OCI-LY7 (cell line): ENCODE measurements at regions not wholly inside any gene's neighbourhood (a gene's known extent, or its start where the extent isn't known, plus 50 kb on each side); places are given as distances from the start of the nearest gene placed in this dataset.

Experiments used
- BruUV-seq: library from RNA; stranded (reverse); fragments of 400-500 nt; replicated peaks from 2 replicates; lab custom pipeline; 2021; lab: Mats Ljungman, UMichigan
- CTCF ChIA-PET: fragments of 300-600 bp; sonication (Branson Sonifier 250); formaldehyde crosslinking; loops from one replicate; lab custom pipeline; 2022; ENCODE audit warnings: antibody characterized with exemption; ENCODE audit not compliant: unreplicated experiment; lab: Charles Lee
- POLR2A ChIA-PET: fragments of 300-600 bp; sonication (Branson Sonifier 250); formaldehyde crosslinking; loops from one replicate; lab custom pipeline; 2022; ENCODE audit warnings: antibody characterized with exemption; lab: Charles Lee
- DNase-seq: peaks from one replicate; pipeline ENCODE4 v3.0.0-alpha.2; 2015; ENCODE audit warnings: low spot score
- H2AFZ ChIP-seq: fragments of 200-600 bp; sonication (generic), shearing (Covaris generic); 2 replicates; pipeline ENCODE4 v1.6.1; 2014; ENCODE audit warnings: mild to moderate bottlenecking, antibody characterized with exemption, low read length, moderate library complexity
- H3K27ac ChIP-seq: fragments of 200-600 bp; sonication (generic); 2 replicates; pipeline ENCODE4 v1.5.1; 2014; ENCODE audit warnings: mixed run types, low read depth, mild to moderate bottlenecking, moderate library complexity, low read length, inconsistent platforms; ENCODE audit not compliant: poor library complexity, severe bottlenecking
- H3K36me3 ChIP-seq: fragments of 200-600 bp; sonication (generic); 2 replicates; pipeline ENCODE4 v1.6.1; 2014; ENCODE audit warnings: mild to moderate bottlenecking, antibody characterized with exemption, low read length, moderate library complexity, mixed read lengths; ENCODE audit not compliant: insufficient read depth
- H3K4me1 ChIP-seq: fragments of 200-600 bp; sonication (generic); 2 replicates; pipeline ENCODE4 v1.5.1; 2014; ENCODE audit warnings: mild to moderate bottlenecking, low read length; ENCODE audit not compliant: insufficient read depth, poor library complexity, severe bottlenecking
- H3K4me2 ChIP-seq: fragments of 200-600 bp; sonication (generic); 2 replicates; pipeline ENCODE4 v1.6.1; 2014; ENCODE audit warnings: mild to moderate bottlenecking, low read length
- H3K4me3 ChIP-seq: fragments of 200-600 bp; sonication (generic); 2 replicates; pipeline ENCODE4 v1.5.1; 2014; ENCODE audit warnings: mild to moderate bottlenecking, low read depth, low read length; ENCODE audit not compliant: poor library complexity, severe bottlenecking
- H3K79me2 ChIP-seq: fragments of 200-600 bp; sonication (generic); 2 replicates; pipeline ENCODE4 v1.6.1; 2016; ENCODE audit warnings: low read depth, mild to moderate bottlenecking, low read length, moderate library complexity, mixed read lengths; ENCODE audit not compliant: insufficient read depth
- H3K9me2 ChIP-seq: fragments of 200-600 bp; sonication (generic); 2 replicates; pipeline ENCODE4 v1.6.1; 2016; ENCODE audit warnings: mild to moderate bottlenecking, low read length, mixed read lengths; ENCODE audit not compliant: insufficient read depth
- H3K9me3 ChIP-seq: fragments of 200-600 bp; sonication (generic); 2 replicates; pipeline ENCODE4 v1.6.1; 2014; ENCODE audit warnings: mild to moderate bottlenecking, mixed run types, low read length, mixed read lengths
- H4K20me1 ChIP-seq: fragments of 200-600 bp; sonication (generic); 2 replicates; pipeline ENCODE4 v1.6.1; 2014; ENCODE audit warnings: mild to moderate bottlenecking, antibody characterized with exemption, low read length, moderate library complexity, mixed read lengths; ENCODE audit not compliant: insufficient read depth
- CTCF ChIP-seq: fragments of 200-600 bp; sonication (generic); conservative IDR thresholded peaks from 2 replicates; pipeline ENCODE4 v1.5.1; 2014; ENCODE audit warnings: mild to moderate bottlenecking, antibody characterized with exemption, low read length, moderate library complexity, mixed read lengths
- EZH2phosphoT487 ChIP-seq: fragments of 200-600 bp; sonication (generic); IDR thresholded peaks from 2 replicates; pipeline ENCODE4 v1.6.1; 2018; ENCODE audit warnings: low read depth, borderline replicate concordance, mild to moderate bottlenecking, mixed run types, antibody characterized with exemption, low read length, moderate library complexity, mixed read lengths
- intact Hi-C: fragments of 100-400 bp; cut with micrococcal nuclease; formaldehyde crosslinking; loops from one replicate; pipeline ENCODE4 v1.10.0; 2022; ENCODE audit not compliant: unreplicated experiment

- Histone ChIP-seq H3K4me3 (no peak overlapping the region), H3K4me1 (peaks cover 5% of the 10 kb centered on the region), H3K9me3 (no peaks in the 10 kb centered on the region), H3K36me3 (no peaks in the 10 kb centered on the region), H3K4me2 (no peak overlapping the region), H2AFZ (no peak overlapping the region), H3K79me2 (no peaks in the 10 kb centered on the region), H4K20me1 (no peaks in the 10 kb centered on the region), H3K27ac (no peak overlapping the region), H3K9me2 (no peaks in the 10 kb centered on the region)
- intact Hi-C loops = no loop called here
- no peak for DNase-seq
- TF ChIP-seq EZH2phosphoT487 = no peak
- TF ChIP-seq CTCF = no peak
- ChIA-PET CTCF (no interaction called here), POLR2A (no interaction called here)
- no TSS peak for BruUV-seq
These were observed 350.8 kb downstream of the BRD1 start for GRCh38 chr22:49476800-49477400.

- Histone ChIP-seq H2AFZ (no peak overlapping the region), H3K4me2 (no peak overlapping the region), H3K4me1 (peaks cover 5% of the 10 kb centered on the region), H3K4me3 (no peak overlapping the region), H3K9me2 (no peaks in the 10 kb centered on the region), H3K27ac (no peak overlapping the region), H3K79me2 (no peaks in the 10 kb centered on the region), H4K20me1 (no peaks in the 10 kb centered on the region), H3K36me3 (no peaks in the 10 kb centered on the region), H3K9me3 (no peaks in the 10 kb centered on the region)
- DNase-seq = no peak
- ChIA-PET CTCF (no interaction called here), POLR2A (interaction anchor here (0.5 kb wide), 1 partner anchor 166 kb away, joined by 6 read pairs; no protein-coding TSS in a partner anchor)
- BruUV-seq = no TSS peak
- intact Hi-C loops = no loop called here
- no peak for TF ChIP-seq EZH2phosphoT487
- TF ChIP-seq CTCF = no peak
These were observed 351.5 kb downstream of the BRD1 start for GRCh38 chr22:49476176-49476575.

- ChIA-PET CTCF (no interaction called here), POLR2A (no interaction called here)
- Histone ChIP-seq H4K20me1 (no peaks in the 10 kb centered on the region), H3K4me2 (no peak overlapping the region), H2AFZ (no peak overlapping the region), H3K9me3 (no peaks in the 10 kb centered on the region), H3K9me2 (no peaks in the 10 kb centered on the region), H3K4me1 (no peaks in the 10 kb centered on the region), H3K79me2 (no peaks in the 10 kb centered on the region), H3K27ac (no peak overlapping the region), H3K4me3 (no peak overlapping the region), H3K36me3 (no peaks in the 10 kb centered on the region)
- no peak for DNase-seq
- intact Hi-C loops = no loop called here
- no TSS peak for BruUV-seq
- TF ChIP-seq EZH2phosphoT487 (no peak), CTCF (no peak)
These were observed 352.4 kb downstream of the BRD1 start for GRCh38 chr22:49475253-49475652.
